IMR-90 (cell line): ENCODE measurements at regions not wholly inside any gene's neighbourhood (a gene's known extent, or its start where the extent isn't known, plus 50 kb on each side); places are given as distances from the start of the nearest gene placed in this dataset.

Experiments
- ATAC-seq: fragments of 200-7000 bp; cut with Tn5 transposase; 2 replicates; pipeline ENCODE4 v1.9.1; 2020; ENCODE audit warnings: low read depth, mild to moderate bottlenecking, moderate library complexity
- BruUV-seq: library from RNA; stranded (reverse); fragments of 400-500 nt; replicated peaks from 2 replicates; lab custom pipeline; 2021; lab: Mats Ljungman, UMichigan
- CTCF ChIA-PET: fragments of 300-600 bp; formaldehyde crosslinking; extraction: SDS; loops from one replicate; lab custom pipeline; 2021; ENCODE audit warnings: antibody characterized with exemption; lab: Yijun Ruan, JAX
- POLR2A ChIA-PET: fragments of 300-600 bp; sonication (Branson Sonifier 250); formaldehyde crosslinking; loops from one replicate; lab custom pipeline; 2022; ENCODE audit warnings: antibody characterized with exemption; ENCODE audit not compliant: unreplicated experiment; lab: Charles Lee
- DNase-seq: peaks from one replicate; pipeline ENCODE4 v3.0.0; 2013
- H2AFZ ChIP-seq: replicated peaks from 2 replicates; pipeline ENCODE3; 2013; ENCODE audit warnings: low read length, mild to moderate bottlenecking; ENCODE audit not compliant: poor library complexity
- H2AK5ac ChIP-seq: 2 replicates; pipeline ENCODE4 v1.6.1; 2013; ENCODE audit warnings: low read depth, low read length, inconsistent platforms
- H2AK9ac ChIP-seq: replicated peaks from 2 replicates; pipeline ENCODE3; 2013; ENCODE audit warnings: mild to moderate bottlenecking, low read depth, low read length, moderate library complexity; ENCODE audit not compliant: poor library complexity
- H2BK120ac ChIP-seq: 2 replicates; pipeline ENCODE4 v1.6.1; 2013; ENCODE audit warnings: low read depth, low read length, inconsistent platforms
- H2BK15ac ChIP-seq: 3 replicates; pipeline ENCODE4 v1.6.1; 2013; ENCODE audit warnings: low read depth, low read length, inconsistent platforms
- H2BK20ac ChIP-seq: 2 replicates; pipeline ENCODE4 v1.6.1; 2013; ENCODE audit warnings: low read depth, mild to moderate bottlenecking, inconsistent platforms, low read length, moderate library complexity
- H2BK5ac ChIP-seq: 2 replicates; pipeline ENCODE4 v1.6.1; 2013; ENCODE audit warnings: mild to moderate bottlenecking, low read depth, low read length, inconsistent platforms; ENCODE audit not compliant: poor library complexity, severe bottlenecking
- H3K14ac ChIP-seq: replicated peaks from 2 replicates; pipeline ENCODE4 v1.6.1; 2013; ENCODE audit warnings: low read depth, low read length, inconsistent platforms
- H3K18ac ChIP-seq: 2 replicates; pipeline ENCODE4 v1.6.1; 2013; ENCODE audit warnings: low read depth, low read length, control low read depth
- H3K23ac ChIP-seq: 2 replicates; pipeline ENCODE4 v1.6.1; 2013; ENCODE audit warnings: low read depth, low read length, inconsistent platforms
- H3K27ac ChIP-seq: 2 replicates; pipeline ENCODE4 v1.5.1; 2013; ENCODE audit warnings: mild to moderate bottlenecking, control low read depth, low read length; ENCODE audit not compliant: insufficient read depth
- H3K27me3 ChIP-seq: 2 replicates; pipeline ENCODE4 v1.6.1; 2013; ENCODE audit warnings: low read length; ENCODE audit not compliant: control insufficient read depth, insufficient read depth
- H3K36me3 ChIP-seq: 2 replicates; pipeline ENCODE4 v1.6.1; 2013; ENCODE audit warnings: low read length, mixed read lengths; ENCODE audit not compliant: control insufficient read depth, insufficient read depth
- H3K4ac ChIP-seq: 2 replicates; pipeline ENCODE4 v1.6.1; 2013; ENCODE audit warnings: low read depth, low read length, inconsistent platforms
- H3K4me1 ChIP-seq: 2 replicates; pipeline ENCODE4 v1.6.1; 2013; ENCODE audit warnings: low read length, mixed read lengths; ENCODE audit not compliant: control insufficient read depth, insufficient read depth
- H3K4me2 ChIP-seq: 2 replicates; pipeline ENCODE4 v1.6.1; 2013; ENCODE audit warnings: low read depth, mild to moderate bottlenecking, control low read depth, low read length, moderate library complexity
- H3K4me3 ChIP-seq: 2 replicates; pipeline ENCODE4 v1.5.1; 2013; ENCODE audit warnings: low read depth, mild to moderate bottlenecking, control low read depth, low read length, moderate library complexity; ENCODE audit not compliant: insufficient read depth
- H3K56ac ChIP-seq: 2 replicates; pipeline ENCODE4 v1.6.1; 2013; ENCODE audit warnings: low read length, inconsistent platforms; ENCODE audit not compliant: insufficient read depth; ENCODE audit errors: extremely low read depth
- H3K79me1 ChIP-seq, 2 experiments: 2 replicates each; pipeline ENCODE4 v1.6.1; 2013; ENCODE audit warnings: low read length in 2 of 2, inconsistent platforms in 1 of 2, low read depth in 1 of 2
- H3K9ac ChIP-seq: 2 replicates; pipeline ENCODE4 v1.6.1; 2013; ENCODE audit warnings: low read depth, low read length, control low read depth
- H3K9me1 ChIP-seq: 2 replicates; pipeline ENCODE4 v1.6.1; 2013; ENCODE audit warnings: low read length, inconsistent platforms; ENCODE audit not compliant: insufficient read depth
- H3K9me3 ChIP-seq: 2 replicates; pipeline ENCODE4 v1.6.1; 2013; ENCODE audit warnings: low read length; ENCODE audit not compliant: control insufficient read depth, insufficient read depth
- H4K20me1 ChIP-seq: 2 replicates; pipeline ENCODE4 v1.6.1; 2013; ENCODE audit warnings: low read length, inconsistent platforms; ENCODE audit not compliant: insufficient read depth
- H4K5ac ChIP-seq: 2 replicates; pipeline ENCODE4 v1.6.1; 2013; ENCODE audit warnings: mild to moderate bottlenecking, low read depth, low read length, control low read depth
- H4K8ac ChIP-seq, 2 experiments: 2 replicates each; pipeline ENCODE4 v1.6.1; 2013; ENCODE audit warnings: low read depth in 2 of 2, low read length in 2 of 2, control low read depth in 1 of 2, inconsistent platforms in 1 of 2
- H4K91ac ChIP-seq: 2 replicates; pipeline ENCODE4 v1.6.1; 2013; ENCODE audit warnings: low read depth, low read length, inconsistent platforms; ENCODE audit not compliant: insufficient read depth
- CEBPB ChIP-seq: IDR thresholded peaks from 2 replicates; pipeline ENCODE4 v1.6.1; 2012; ENCODE audit warnings: low read depth, low read length, improper control_type of control experiment
- CHD1 ChIP-seq: IDR thresholded peaks from 2 replicates; pipeline ENCODE4 v1.6.1; 2012; ENCODE audit warnings: low read depth, low read length, improper control_type of control experiment
- ELK1 ChIP-seq: fragments of 150-350 bp; IDR thresholded peaks from 2 replicates; pipeline ENCODE4 v1.6.1; 2016; ENCODE audit warnings: low read depth, mild to moderate bottlenecking, low read length, moderate library complexity, borderline replicate concordance
- MAFK ChIP-seq: IDR thresholded peaks from 2 replicates; pipeline ENCODE4 v1.6.1; 2012; ENCODE audit warnings: low read depth, low read length, improper control_type of control experiment
- MAZ ChIP-seq: IDR thresholded peaks from 2 replicates; pipeline ENCODE4 v1.6.1; 2012; ENCODE audit warnings: low read depth, mild to moderate bottlenecking, low read length, improper control_type of control experiment, moderate library complexity, borderline replicate concordance
- MXI1 ChIP-seq: IDR thresholded peaks from 2 replicates; pipeline ENCODE4 v1.6.1; 2012; ENCODE audit warnings: low read depth, mild to moderate bottlenecking, low read length, moderate library complexity, borderline replicate concordance
- NFE2L2 ChIP-seq: fragments of 150-350 bp; IDR thresholded peaks from 2 replicates; pipeline ENCODE4 v1.6.1; 2016; ENCODE audit warnings: low read depth, mild to moderate bottlenecking, low read length
- POLR2A ChIP-seq: IDR thresholded peaks from 2 replicates; pipeline ENCODE4 v1.6.1; 2012; ENCODE audit warnings: mild to moderate bottlenecking, low read depth, low read length
- RCOR1 ChIP-seq: IDR thresholded peaks from 2 replicates; pipeline ENCODE4 v1.6.1; 2012; ENCODE audit warnings: mild to moderate bottlenecking, low read length, improper control_type of control experiment; ENCODE audit not compliant: insufficient replicate concordance
- RFX5 ChIP-seq: IDR thresholded peaks from 2 replicates; pipeline ENCODE4 v1.8.0; 2012; ENCODE audit warnings: low read depth, mild to moderate bottlenecking, low read length, moderate library complexity
- SMC3 ChIP-seq: fragments of 150-350 bp; IDR thresholded peaks from 2 replicates; pipeline ENCODE4 v1.6.1; 2016; ENCODE audit warnings: low read depth, mild to moderate bottlenecking, antibody characterized with exemption, low read length, moderate library complexity
- WGBS, 2 experiments: methylation state at CpG; one replicate each; pipeline versions ENCODE4 v1.1.5 to v1.1.7; 2013; ENCODE audit warnings: missing lambda C conversion rate in 2 of 2; ENCODE audit not compliant: insufficient read length in 1 of 2; ENCODE audit errors: extremely low coverage in 2 of 2; 5-methylcytosine and 5-hydroxymethylcytosine counted together
- dilution Hi-C: fragments of 300-500 bp; cut with HindIII; formaldehyde crosslinking; loops from one replicate; pipeline ENCODE4 v1.14.3; 2018; ENCODE audit warnings: low sequenced_read_pairs; ENCODE audit not compliant: unreplicated experiment
- in situ Hi-C: fragments of 300-500 bp; cut with MboI; formaldehyde crosslinking; loops from 3 replicates; pipeline ENCODE4 v1.14.3; 2019; ENCODE audit warnings: low sequenced_read_pairs, inconsistent platforms, mixed read lengths
- intact Hi-C: fragments of 100-400 bp; cut with micrococcal nuclease; formaldehyde crosslinking; loops from 2 replicates; pipeline ENCODE4 v1.10.0; 2022
- TF ChIP-seq, protein P1 (sequence below): conservative IDR thresholded peaks from 2 replicates; pipeline ENCODE4 v1.5.1; 2012; ENCODE audit warnings: mild to moderate bottlenecking, low read depth, low read length, improper control_type of control experiment
- TF ChIP-seq, protein P2 (sequence below): fragments of 150-350 bp; IDR thresholded peaks from 2 replicates; pipeline ENCODE4 v1.6.1; 2017; ENCODE audit warnings: mild to moderate bottlenecking, antibody characterized with exemption, low read length, low read depth

GRCh38 chr12:98074286-98074685 lies 441.1 kb upstream of the TMPO start:
- H2AK9ac ChIP-seq, result no peak overlapping the region
- DNase-seq, result no peak
- H4K5ac ChIP-seq, result no peak overlapping the region
- no peak overlapping the region for H2AFZ ChIP-seq
- TF ChIP-seq MXI1 (no peak), RFX5 (no peak), MAFK (no peak), SMC3 (no peak), ELK1 (no peak), CHD1 (no peak), RCOR1 (no peak), CEBPB (no peak), POLR2A (no peak), NFE2L2 (no peak), MAZ (no peak)
- TF ChIP-seq, protein P1, sequence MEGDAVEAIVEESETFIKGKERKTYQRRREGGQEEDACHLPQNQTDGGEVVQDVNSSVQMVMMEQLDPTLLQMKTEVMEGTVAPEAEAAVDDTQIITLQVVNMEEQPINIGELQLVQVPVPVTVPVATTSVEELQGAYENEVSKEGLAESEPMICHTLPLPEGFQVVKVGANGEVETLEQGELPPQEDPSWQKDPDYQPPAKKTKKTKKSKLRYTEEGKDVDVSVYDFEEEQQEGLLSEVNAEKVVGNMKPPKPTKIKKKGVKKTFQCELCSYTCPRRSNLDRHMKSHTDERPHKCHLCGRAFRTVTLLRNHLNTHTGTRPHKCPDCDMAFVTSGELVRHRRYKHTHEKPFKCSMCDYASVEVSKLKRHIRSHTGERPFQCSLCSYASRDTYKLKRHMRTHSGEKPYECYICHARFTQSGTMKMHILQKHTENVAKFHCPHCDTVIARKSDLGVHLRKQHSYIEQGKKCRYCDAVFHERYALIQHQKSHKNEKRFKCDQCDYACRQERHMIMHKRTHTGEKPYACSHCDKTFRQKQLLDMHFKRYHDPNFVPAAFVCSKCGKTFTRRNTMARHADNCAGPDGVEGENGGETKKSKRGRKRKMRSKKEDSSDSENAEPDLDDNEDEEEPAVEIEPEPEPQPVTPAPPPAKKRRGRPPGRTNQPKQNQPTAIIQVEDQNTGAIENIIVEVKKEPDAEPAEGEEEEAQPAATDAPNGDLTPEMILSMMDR, result no peak
- TF ChIP-seq, protein P2, sequence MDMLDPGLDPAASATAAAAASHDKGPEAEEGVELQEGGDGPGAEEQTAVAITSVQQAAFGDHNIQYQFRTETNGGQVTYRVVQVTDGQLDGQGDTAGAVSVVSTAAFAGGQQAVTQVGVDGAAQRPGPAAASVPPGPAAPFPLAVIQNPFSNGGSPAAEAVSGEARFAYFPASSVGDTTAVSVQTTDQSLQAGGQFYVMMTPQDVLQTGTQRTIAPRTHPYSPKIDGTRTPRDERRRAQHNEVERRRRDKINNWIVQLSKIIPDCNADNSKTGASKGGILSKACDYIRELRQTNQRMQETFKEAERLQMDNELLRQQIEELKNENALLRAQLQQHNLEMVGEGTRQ, result no peak
- H3K4ac ChIP-seq, result no peak overlapping the region
- H4K8ac ChIP-seq, result no peak overlapping the region
- H3K79me1 ChIP-seq, result no peaks in the 10 kb centered on the region
- in situ Hi-C loops (no loop called here), dilution Hi-C loops (no loop called here), intact Hi-C loops (no loop called here)
- no peak overlapping the region for H3K56ac ChIP-seq
- H3K9me3 ChIP-seq, result peaks cover 5% of the 10 kb centered on the region
- H2BK120ac ChIP-seq, result no peak overlapping the region
- BruUV-seq, result no TSS peak
- no peak overlapping the region for H2BK5ac ChIP-seq
- ATAC-seq, result no peak
- H2BK20ac ChIP-seq, result no peak overlapping the region
- no peaks in the 10 kb centered on the region for H3K36me3 ChIP-seq
- no peak overlapping the region for H3K27ac ChIP-seq
- POLR2A ChIA-PET, result no interaction called here
- no peak overlapping the region for H3K4me2 ChIP-seq
- no peaks in the 10 kb centered on the region for H4K20me1 ChIP-seq
- no peak overlapping the region for H3K18ac ChIP-seq
- H2BK15ac ChIP-seq, result no peak overlapping the region
- H3K4me3 ChIP-seq, result no peak overlapping the region
- H3K9me1 ChIP-seq, result no peaks in the 10 kb centered on the region
- no peak overlapping the region for H3K23ac ChIP-seq
- no CpG with 5 or more reads among the region's 2 CpGs for WGBS, 2 experiments
- no peaks in the 10 kb centered on the region for H3K4me1 ChIP-seq
- no peak overlapping the region for H4K91ac ChIP-seq
- H3K9ac ChIP-seq, result no peak overlapping the region
- H3K27me3 ChIP-seq, result no peaks in the 10 kb centered on the region
- H3K14ac ChIP-seq, result no peak overlapping the region
- no peak overlapping the region for H2AK5ac ChIP-seq
- CTCF ChIA-PET, result no interaction called here
